22Rv1 (cell line): ENCODE measurements at regions not wholly inside any gene's neighbourhood (a gene's known extent, or its start where the extent isn't known, plus 50 kb on each side); places are given as distances from the start of the nearest gene placed in this dataset.
"Not testable (repeated sequence)": the region's sequence is repeated elsewhere in the genome, so short reads cannot be mapped to it uniquely, and the experiment has no call there.

Source experiments
- H3K27ac ChIP-seq: fragments of 450-650 bp; 2 replicates; pipeline ENCODE4 v1.5.1; 2017
- CTCF ChIP-seq: fragments of 450-650 bp; IDR thresholded peaks from 2 replicates; pipeline ENCODE4 v1.5.1; 2017; ENCODE audit warnings: mild to moderate bottlenecking
- ZFX ChIP-seq: fragments of 450-650 bp; IDR thresholded peaks from 2 replicates; pipeline ENCODE4 v1.6.1; 2017; ENCODE audit warnings: antibody characterized with exemption, borderline replicate concordance

GRCh38 chr5:176748967-176749935, 61.1 kb upstream of the UNC5A start:
- H3K27ac ChIP-seq = no peak overlapping the region
- TF ChIP-seq CTCF = no peak
- TF ChIP-seq ZFX = no peak

GRCh38 chr5:176750144-176750543, 60.2 kb upstream of the UNC5A start:
- H3K27ac ChIP-seq = no peak overlapping the region
- no peak for TF ChIP-seq ZFX
- no peak for TF ChIP-seq CTCF

- TF ChIP-seq ZFX (no peak), CTCF (no peak)
- no peak overlapping the region for H3K27ac ChIP-seq
Measured at GRCh38 chr5:176754376-176754973, 55.9 kb upstream of the UNC5A start.

- not testable (repeated sequence) for H3K27ac ChIP-seq
Measured at GRCh38 chr5:176755593-176755992, 54.8 kb upstream of the UNC5A start.

GRCh38 chr5:176757569-176757968, 52.8 kb upstream of the UNC5A start:
- H3K27ac ChIP-seq = not testable (repeated sequence)
